Osteocyte (in vitro differentiated cells): ENCODE measurements at regions not wholly inside any gene's neighbourhood (a gene's known extent, or its start where the extent isn't known, plus 50 kb on each side); places are given as distances from the start of the nearest gene placed in this dataset.
"Not testable (repeated sequence)": the region's sequence is repeated elsewhere in the genome, so short reads cannot be mapped to it uniquely, and the experiment has no call there.

Experiments used
- DNase-seq: peaks from one replicate; pipeline ENCODE4 v3.0.0; 2021; ENCODE audit warnings: mixed read lengths; ENCODE audit not compliant: unreplicated experiment; ENCODE audit errors: extremely low spot score
- H3K27ac Mint-ChIP-seq: one replicate; pipeline ENCODE4 v1.8.0; 2021; ENCODE audit warnings: mild to moderate bottlenecking, mixed read lengths; ENCODE audit not compliant: unreplicated experiment
- H3K27me3 Mint-ChIP-seq: one replicate; pipeline ENCODE4 v1.8.0; 2021; ENCODE audit warnings: mixed read lengths; ENCODE audit not compliant: unreplicated experiment
- H3K36me3 Mint-ChIP-seq: one replicate; pipeline ENCODE4 v1.8.0; 2021; ENCODE audit warnings: mixed read lengths; ENCODE audit not compliant: unreplicated experiment
- H3K4me1 Mint-ChIP-seq: one replicate; pipeline ENCODE4 v1.8.0; 2021; ENCODE audit warnings: mixed read lengths; ENCODE audit not compliant: unreplicated experiment
- H3K4me3 Mint-ChIP-seq: one replicate; pipeline ENCODE4 v1.8.0; 2021; ENCODE audit warnings: mild to moderate bottlenecking, moderate library complexity, mixed read lengths; ENCODE audit not compliant: unreplicated experiment
- H3K9me3 Mint-ChIP-seq: one replicate; pipeline ENCODE4 v1.8.0; 2021; ENCODE audit warnings: mixed read lengths; ENCODE audit not compliant: unreplicated experiment
- TF ChIP-seq, protein P1 (sequence below): fragments of 200-600 bp; sonication (generic); IDR thresholded peaks from 2 replicates; pipeline ENCODE4 v1.5.0; 2021; ENCODE audit warnings: antibody characterized with exemption, mild to moderate bottlenecking, moderate library complexity

DNA sequence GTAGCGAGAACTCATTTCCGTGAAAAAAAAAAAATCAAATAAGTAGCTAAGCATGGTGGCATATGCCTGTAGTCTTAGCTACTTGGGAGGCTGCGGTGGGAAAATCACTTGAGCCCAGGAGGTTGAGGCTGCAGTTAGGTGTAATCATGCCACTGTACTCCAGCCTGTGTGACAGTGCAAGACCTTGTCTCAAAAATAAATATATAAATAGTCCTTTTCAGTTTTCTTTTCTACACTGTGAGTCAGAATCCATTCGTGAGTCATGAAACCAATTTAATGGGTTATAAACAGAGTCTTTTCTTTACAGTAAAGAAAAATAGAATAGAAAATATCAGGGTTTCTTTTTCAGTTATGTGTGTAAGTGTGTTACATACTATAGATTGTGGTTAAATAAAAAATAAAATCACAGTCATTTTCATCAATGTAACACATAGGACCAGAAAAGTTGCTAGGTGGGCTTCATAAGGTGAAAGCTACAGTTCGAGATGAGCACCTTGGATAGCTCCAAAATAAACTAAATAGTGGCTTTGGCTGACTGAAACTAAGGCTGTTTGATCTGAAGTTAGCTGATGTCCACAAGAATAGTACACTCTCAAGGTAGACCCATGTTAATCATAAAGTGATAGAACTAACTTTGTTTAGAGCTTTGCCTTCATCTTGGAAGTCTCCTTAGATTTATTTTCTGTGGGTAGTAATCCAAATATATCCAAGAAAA, 781.1 kb downstream of the GATA3 start:
- Mint-ChIP-seq H3K4me1 (no peaks in the 10 kb centered on the region), H3K4me3 (no peak overlapping the region), H3K27ac (no peak overlapping the region), H3K36me3 (no peaks in the 10 kb centered on the region), H3K9me3 (peaks cover 28% of the 10 kb centered on the region), H3K27me3 (no peaks in the 10 kb centered on the region)
- TF ChIP-seq, protein P1, sequence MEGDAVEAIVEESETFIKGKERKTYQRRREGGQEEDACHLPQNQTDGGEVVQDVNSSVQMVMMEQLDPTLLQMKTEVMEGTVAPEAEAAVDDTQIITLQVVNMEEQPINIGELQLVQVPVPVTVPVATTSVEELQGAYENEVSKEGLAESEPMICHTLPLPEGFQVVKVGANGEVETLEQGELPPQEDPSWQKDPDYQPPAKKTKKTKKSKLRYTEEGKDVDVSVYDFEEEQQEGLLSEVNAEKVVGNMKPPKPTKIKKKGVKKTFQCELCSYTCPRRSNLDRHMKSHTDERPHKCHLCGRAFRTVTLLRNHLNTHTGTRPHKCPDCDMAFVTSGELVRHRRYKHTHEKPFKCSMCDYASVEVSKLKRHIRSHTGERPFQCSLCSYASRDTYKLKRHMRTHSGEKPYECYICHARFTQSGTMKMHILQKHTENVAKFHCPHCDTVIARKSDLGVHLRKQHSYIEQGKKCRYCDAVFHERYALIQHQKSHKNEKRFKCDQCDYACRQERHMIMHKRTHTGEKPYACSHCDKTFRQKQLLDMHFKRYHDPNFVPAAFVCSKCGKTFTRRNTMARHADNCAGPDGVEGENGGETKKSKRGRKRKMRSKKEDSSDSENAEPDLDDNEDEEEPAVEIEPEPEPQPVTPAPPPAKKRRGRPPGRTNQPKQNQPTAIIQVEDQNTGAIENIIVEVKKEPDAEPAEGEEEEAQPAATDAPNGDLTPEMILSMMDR, result no peak
- DNase-seq, result no peak

- Mint-ChIP-seq H3K36me3 (no peaks in the 10 kb centered on the region), H3K27ac (no peak overlapping the region), H3K4me1 (no peaks in the 10 kb centered on the region), H3K9me3 (peaks cover 44% of the 10 kb centered on the region), H3K4me3 (no peak overlapping the region), H3K27me3 (no peaks in the 10 kb centered on the region)
- no peak for DNase-seq
- TF ChIP-seq, protein P1, result no peak
Measured at GRCh38 chr10:8840356-8840755, 785.9 kb downstream of the GATA3 start.

GRCh38 chr10:8844141-8844540, 789.7 kb downstream of the GATA3 start:
- DNase-seq, result no peak
- Mint-ChIP-seq H3K4me3 (no peak overlapping the region), H3K4me1 (no peaks in the 10 kb centered on the region), H3K27me3 (no peaks in the 10 kb centered on the region), H3K9me3 (peaks cover 22% of the 10 kb centered on the region), H3K36me3 (no peaks in the 10 kb centered on the region), H3K27ac (no peak overlapping the region)
- TF ChIP-seq, protein P1, result no peak

DNA sequence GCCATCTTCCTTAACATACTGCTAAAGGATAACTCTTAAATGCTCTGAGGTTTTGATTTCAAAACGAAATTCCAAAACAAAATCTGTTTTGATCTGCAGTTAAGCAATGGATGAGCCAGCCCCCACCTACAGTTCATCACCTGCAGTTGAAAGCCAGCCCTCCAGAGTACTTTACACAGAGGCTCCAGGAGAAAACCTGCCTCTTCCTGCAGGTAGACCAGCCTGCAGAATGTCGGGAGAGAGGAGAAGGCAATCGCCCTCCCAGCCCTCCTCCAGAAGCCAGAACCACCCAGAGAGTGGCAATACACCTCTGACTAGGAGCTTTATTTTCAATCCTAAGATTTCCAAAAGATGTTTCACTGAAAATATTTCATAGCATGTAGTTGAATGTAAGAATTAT, 798.1 kb downstream of the GATA3 start:
- Mint-ChIP-seq H3K4me1 (no peaks in the 10 kb centered on the region), H3K4me3 (no peak overlapping the region), H3K36me3 (no peaks in the 10 kb centered on the region), H3K9me3 (peaks cover 7% of the 10 kb centered on the region), H3K27me3 (no peaks in the 10 kb centered on the region), H3K27ac (no peak overlapping the region)
- TF ChIP-seq, protein P1, result no peak
- DNase-seq, result no peak

GRCh38 chr10:8853048-8853447, 798.6 kb downstream of the GATA3 start:
- no peak overlapping the region for H3K4me3 Mint-ChIP-seq
- no peaks in the 10 kb centered on the region for H3K4me1 Mint-ChIP-seq
- DNase-seq, result no peak
- peaks cover 7% of the 10 kb centered on the region for H3K9me3 Mint-ChIP-seq
- TF ChIP-seq, protein P1, result no peak
- H3K27me3 Mint-ChIP-seq, result no peaks in the 10 kb centered on the region
- no peak overlapping the region for H3K27ac Mint-ChIP-seq
- no peaks in the 10 kb centered on the region for H3K36me3 Mint-ChIP-seq

GRCh38 chr10:8868924-8869323, 814.4 kb downstream of the GATA3 start:
- H3K9me3 Mint-ChIP-seq, H3K27me3 Mint-ChIP-seq, H3K27ac Mint-ChIP-seq, H3K36me3 Mint-ChIP-seq, H3K4me3 Mint-ChIP-seq, H3K4me1 Mint-ChIP-seq, DNase-seq: not testable (repeated sequence)
